NT2/D1 (cell line): ENCODE measurements at regions not wholly inside any gene's neighbourhood (a gene's known extent, or its start where the extent isn't known, plus 50 kb on each side); places are given as distances from the start of the nearest gene placed in this dataset.

Source experiments
- DNase-seq: peaks from one replicate; pipeline ENCODE4 v3.0.0-alpha.2; 2011; ENCODE audit warnings: low read depth, low spot score
- H3K27me3 ChIP-seq: 2 replicates; pipeline ENCODE4 v1.6.0; 2011; ENCODE audit warnings: mild to moderate bottlenecking; ENCODE audit not compliant: insufficient read length, insufficient read depth
- H3K36me3 ChIP-seq: 2 replicates; pipeline ENCODE4 v1.6.1; 2011; ENCODE audit warnings: mild to moderate bottlenecking, low read length, mixed read lengths; ENCODE audit not compliant: insufficient read depth, insufficient read length
- H3K4me1 ChIP-seq: 2 replicates; pipeline ENCODE4 v1.5.1; 2011; ENCODE audit not compliant: insufficient read depth, insufficient read length
- H3K4me3 ChIP-seq: 2 replicates; pipeline ENCODE4 v1.5.1; 2011; ENCODE audit warnings: low read depth; ENCODE audit not compliant: insufficient read length
- H3K9ac ChIP-seq: 2 replicates; pipeline ENCODE4 v1.6.0; 2011; ENCODE audit warnings: low read depth; ENCODE audit not compliant: insufficient read length
- H3K9me3 ChIP-seq: 2 replicates; pipeline ENCODE4 v1.5.1; 2011; ENCODE audit warnings: mild to moderate bottlenecking, low read length; ENCODE audit not compliant: insufficient read depth
- SUZ12 ChIP-seq: IDR thresholded peaks from 2 replicates; pipeline ENCODE4 v1.6.1; 2011; ENCODE audit not compliant: insufficient read length, insufficient read depth; ENCODE audit errors: extremely low read depth
- YY1 ChIP-seq: IDR thresholded peaks from 2 replicates; pipeline ENCODE4 v1.6.1; 2011; ENCODE audit not compliant: insufficient read length, insufficient read depth
- ZNF274 ChIP-seq: IDR thresholded peaks from 2 replicates; pipeline ENCODE4 v1.6.1; 2011; ENCODE audit warnings: mild to moderate bottlenecking, low read depth, low read length

DNA sequence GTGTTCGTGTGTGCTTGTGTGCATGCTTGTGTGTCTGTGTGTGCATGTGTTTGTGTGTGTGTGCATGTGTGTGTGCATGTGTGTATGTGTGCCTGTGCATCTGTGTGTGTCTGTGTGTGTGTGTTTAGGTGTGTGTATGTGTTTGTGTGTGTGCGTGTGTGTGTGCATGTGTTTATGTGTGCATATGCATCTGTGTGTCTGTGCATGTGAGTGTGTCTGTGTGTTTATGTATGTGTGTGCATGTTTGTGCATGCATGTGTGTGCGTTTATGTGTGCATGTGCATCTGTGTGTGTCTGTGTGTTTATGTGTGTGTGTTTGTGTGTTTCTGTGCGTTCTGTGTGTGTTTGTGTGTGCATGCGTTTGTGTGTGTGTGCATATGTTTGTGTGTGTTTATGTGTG lies 106.6 kb upstream of the TNRC6C start:
- no peaks in the 10 kb centered on the region for H3K36me3 ChIP-seq
- no peak for TF ChIP-seq ZNF274
- TF ChIP-seq YY1: no peak
- TF ChIP-seq SUZ12: no peak

DNA sequence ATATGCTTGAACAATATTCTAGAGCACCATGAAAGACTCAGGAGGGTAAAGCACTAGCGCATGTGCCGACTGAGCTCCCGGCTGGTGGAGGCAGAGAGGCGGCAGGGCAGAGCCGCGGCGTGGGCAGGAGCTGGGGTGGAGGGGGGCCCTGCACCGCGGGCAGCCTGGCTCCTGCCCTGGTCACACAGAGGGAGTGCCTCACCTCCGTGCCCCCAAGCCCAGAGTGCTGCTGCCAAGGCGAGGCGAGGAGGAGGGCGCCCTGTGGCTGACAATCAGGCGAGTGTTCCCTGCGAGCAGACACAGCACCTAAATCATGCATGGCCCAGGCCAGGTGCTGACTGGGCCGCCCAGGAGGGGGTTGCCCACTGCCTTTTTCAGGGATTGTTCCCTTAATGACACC lies 105.8 kb upstream of the TNRC6C start:
- Histone ChIP-seq H3K27me3 (no peaks in the 10 kb centered on the region), H3K4me1 (peaks cover 2% of the 10 kb centered on the region), H3K36me3 (no peaks in the 10 kb centered on the region), H3K4me3 (no peak overlapping the region), H3K9ac (no peak overlapping the region), H3K9me3 (no peaks in the 10 kb centered on the region)
- DNase-seq: no peak
- TF ChIP-seq YY1 (no peak), SUZ12 (no peak), ZNF274 (no peak)

More for the DNA sequence above, 106.6 kb upstream of the TNRC6C start:
- no peaks in the 10 kb centered on the region for H3K9me3 ChIP-seq
- no peak overlapping the region for H3K9ac ChIP-seq
- peaks cover 2% of the 10 kb centered on the region for H3K4me1 ChIP-seq
- H3K27me3 ChIP-seq: no peaks in the 10 kb centered on the region
- H3K4me3 ChIP-seq: no peak overlapping the region
- no peak for DNase-seq

DNA sequence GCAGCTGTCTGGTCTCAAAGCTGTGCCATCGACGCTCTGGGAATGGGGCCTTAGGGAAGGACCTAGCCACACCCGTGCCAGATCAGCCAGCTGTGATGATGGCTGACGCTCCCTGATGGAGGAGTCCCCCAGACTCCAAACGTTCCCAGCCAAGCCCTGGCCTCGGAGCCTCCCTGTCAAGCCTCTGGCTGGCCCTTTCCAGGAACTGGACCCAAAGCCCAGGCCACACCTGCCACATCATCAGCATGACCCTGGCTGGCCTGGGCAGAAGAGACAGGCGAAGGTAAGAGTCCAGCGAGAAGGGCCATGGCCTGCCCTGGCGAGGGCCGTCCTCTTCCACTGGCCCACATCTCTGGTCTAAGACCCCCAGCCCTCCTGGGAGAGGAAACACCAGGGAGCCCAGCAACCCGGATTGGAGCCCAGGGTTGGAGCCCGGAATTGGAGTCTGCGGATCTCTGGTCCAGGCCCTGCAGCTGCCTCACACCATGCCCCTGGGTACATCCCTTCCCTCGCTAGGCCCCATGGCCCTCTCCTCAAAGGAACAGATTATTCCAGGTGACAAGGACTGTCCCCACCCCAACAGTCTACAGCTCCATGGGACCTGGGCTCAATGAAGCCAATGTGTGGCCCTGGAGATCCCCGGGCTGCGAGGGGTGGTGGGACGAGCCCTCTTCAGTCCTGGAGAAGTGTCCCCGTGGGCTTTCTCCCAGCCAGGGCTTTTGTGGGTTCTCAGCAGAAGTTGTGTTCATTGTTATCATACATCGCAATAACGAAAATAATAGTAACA lies 105.1 kb upstream of the TNRC6C start:
- Histone ChIP-seq H3K9me3 (no peaks in the 10 kb centered on the region), H3K27me3 (no peaks in the 10 kb centered on the region), H3K36me3 (no peaks in the 10 kb centered on the region), H3K4me3 (no peak overlapping the region), H3K9ac (no peak overlapping the region), H3K4me1 (peaks cover 2% of the 10 kb centered on the region)
- no peak for TF ChIP-seq SUZ12
- TF ChIP-seq ZNF274: no peak
- TF ChIP-seq YY1: no peak
- no peak for DNase-seq

DNA sequence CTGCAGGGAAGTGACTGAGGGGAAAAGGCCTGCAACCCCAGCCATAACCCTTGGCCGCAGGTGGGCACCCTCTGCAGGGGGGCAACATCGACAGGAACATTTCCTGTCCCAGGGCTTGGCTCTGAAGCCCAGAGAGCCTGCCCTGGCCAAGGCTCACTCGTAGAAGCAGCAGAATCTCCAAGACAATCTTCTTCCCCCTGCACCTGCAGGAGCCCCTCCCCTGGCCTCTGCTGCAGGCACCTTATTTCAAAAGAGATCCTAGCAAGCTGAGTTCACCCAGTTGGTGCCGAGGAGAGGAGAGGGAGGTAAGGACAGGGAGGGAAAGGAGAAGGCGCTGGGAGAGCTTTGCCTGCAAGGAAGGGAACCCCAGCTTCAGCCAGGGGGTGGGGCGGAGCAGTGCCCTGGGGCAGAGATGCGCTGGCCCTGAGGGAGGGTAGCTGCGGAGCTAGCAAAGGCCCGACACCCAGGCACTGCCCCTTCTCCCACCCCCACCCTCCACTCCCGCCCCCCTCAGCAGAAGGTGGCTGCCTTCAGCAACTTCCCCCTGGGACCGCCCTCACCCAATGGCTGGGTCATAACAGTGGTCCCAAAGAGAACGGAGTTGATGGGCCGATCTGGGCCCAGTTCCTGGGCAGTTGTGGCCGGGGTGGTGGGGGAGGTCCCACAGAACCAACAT lies 104.3 kb upstream of the TNRC6C start:
- peaks cover 6% of the 10 kb centered on the region for H3K4me1 ChIP-seq
- no peak for DNase-seq
- H3K4me3 ChIP-seq: no peak overlapping the region
- no peaks in the 10 kb centered on the region for H3K36me3 ChIP-seq
- TF ChIP-seq SUZ12: no peak
- TF ChIP-seq YY1: no peak
- no peak for TF ChIP-seq ZNF274
- H3K9me3 ChIP-seq: no peaks in the 10 kb centered on the region
- no peak overlapping the region for H3K9ac ChIP-seq
- no peaks in the 10 kb centered on the region for H3K27me3 ChIP-seq

DNA sequence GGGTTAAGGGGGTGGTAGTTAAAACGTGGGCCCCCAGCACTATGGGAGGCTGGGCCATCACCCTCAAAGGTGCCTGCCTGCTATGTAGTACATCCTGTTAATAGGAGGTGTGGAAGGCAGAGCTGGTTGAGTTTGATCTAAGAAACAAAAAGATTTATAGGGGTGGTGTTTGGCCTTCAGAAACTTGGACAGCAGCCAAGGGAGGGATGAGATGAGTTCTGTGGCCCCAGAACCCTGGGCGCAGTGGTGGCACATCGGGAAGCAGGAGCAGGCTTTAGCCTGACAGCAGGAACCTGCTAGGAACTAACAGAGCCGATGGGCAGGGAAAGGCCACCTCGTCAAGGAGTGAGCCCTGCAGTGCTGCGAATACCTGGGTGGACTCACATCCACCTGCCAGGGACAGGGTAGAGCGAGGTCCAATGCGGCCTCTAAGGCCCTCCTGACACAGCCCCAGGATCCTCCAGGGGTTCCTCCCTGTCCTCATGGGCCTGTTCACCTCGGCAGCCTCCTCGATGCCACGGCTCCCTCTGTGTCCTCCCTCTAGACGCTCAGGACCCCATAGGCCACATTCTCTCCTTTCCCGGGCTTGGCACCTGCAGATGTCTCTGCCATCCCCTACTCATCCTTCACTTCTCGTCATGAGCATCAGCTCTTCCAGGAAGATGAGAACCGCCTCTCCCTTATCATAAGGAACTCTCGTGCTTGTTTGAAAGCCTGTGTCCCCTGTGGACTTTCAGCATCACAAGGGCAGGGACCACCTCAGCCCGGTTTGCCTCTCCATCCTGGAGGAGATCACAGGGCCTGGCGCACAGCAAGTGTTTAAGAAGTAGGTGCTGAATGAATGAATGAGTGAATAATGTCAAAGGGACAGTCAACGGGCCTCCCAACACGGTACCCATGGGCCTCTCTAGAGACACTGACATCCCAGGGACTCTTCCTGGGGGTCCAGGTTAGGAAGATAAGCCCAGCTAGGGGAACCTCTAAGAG lies 103.5 kb upstream of the TNRC6C start:
- Histone ChIP-seq H3K9me3 (no peaks in the 10 kb centered on the region), H3K36me3 (no peaks in the 10 kb centered on the region), H3K9ac (no peak overlapping the region), H3K27me3 (no peaks in the 10 kb centered on the region), H3K4me3 (no peak overlapping the region), H3K4me1 (peaks cover 6% of the 10 kb centered on the region)
- TF ChIP-seq ZNF274: no peak
- no peak for TF ChIP-seq YY1
- TF ChIP-seq SUZ12: no peak
- DNase-seq: no peak

DNA sequence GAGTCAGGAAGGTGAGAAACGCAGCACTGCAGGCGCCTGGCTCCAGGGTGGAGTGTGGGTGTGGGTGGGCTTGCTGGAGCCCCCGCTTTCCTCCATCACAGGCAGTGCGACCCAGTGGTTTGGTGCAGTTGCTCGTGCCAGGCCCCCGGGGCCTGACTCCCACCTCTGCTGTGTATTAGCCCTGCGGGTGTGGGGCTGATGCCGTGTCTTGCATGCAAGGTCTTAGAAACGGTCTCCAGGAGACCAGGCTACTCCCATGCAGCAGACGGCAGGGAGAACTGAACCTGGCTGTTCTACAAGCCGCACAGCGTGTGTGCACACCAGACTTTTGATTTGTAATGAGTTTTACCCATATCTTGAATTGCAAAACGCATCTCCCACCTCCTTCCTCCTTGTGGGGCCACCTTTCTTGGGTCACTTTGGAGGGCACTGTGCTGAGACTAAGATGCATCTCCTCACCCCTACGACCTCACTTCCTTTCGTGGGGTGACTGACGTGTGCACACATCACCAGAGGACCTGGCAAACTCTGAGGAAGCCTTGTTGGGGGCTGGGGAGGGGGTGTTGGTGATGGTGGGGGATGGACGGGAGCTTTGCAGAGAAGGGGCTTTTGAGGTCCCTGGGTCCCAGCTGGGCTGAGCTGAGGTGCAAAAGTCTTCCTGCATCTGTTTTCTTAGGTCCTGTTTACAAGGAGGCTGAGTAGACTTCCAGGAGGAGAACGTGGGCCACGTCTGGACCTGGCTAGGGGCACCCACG lies 101.8 kb upstream of the TNRC6C start:
- no peak overlapping the region for H3K4me3 ChIP-seq
- H3K9me3 ChIP-seq: no peaks in the 10 kb centered on the region
- TF ChIP-seq SUZ12: no peak
- no peak for TF ChIP-seq ZNF274
- no peak for TF ChIP-seq YY1
- no peaks in the 10 kb centered on the region for H3K27me3 ChIP-seq
- DNase-seq: no peak
- no peaks in the 10 kb centered on the region for H3K36me3 ChIP-seq
- H3K4me1 ChIP-seq: peaks cover 6% of the 10 kb centered on the region
- no peak overlapping the region for H3K9ac ChIP-seq

DNA sequence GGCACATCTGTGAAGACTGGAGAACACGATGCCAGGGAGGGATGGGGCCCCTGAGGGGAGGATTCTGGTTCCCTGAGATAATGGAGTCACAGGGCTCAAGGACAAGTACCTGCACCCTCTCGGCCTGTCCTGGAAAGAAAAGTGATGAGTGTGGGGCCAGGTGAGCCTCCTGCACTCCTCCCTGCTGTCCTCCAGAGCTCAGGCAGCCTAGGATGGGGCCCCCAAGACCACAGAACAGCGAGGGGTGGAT lies 101.3 kb upstream of the TNRC6C start:
- Histone ChIP-seq H3K36me3 (no peaks in the 10 kb centered on the region), H3K9me3 (no peaks in the 10 kb centered on the region), H3K9ac (no peak overlapping the region), H3K4me3 (no peak overlapping the region), H3K4me1 (peaks cover 6% of the 10 kb centered on the region), H3K27me3 (no peaks in the 10 kb centered on the region)
- DNase-seq: no peak
- no peak for TF ChIP-seq SUZ12
- TF ChIP-seq ZNF274: no peak
- no peak for TF ChIP-seq YY1
